NCI-H524 treated with DMSO at 0.1 percent for 48 hours (cell line): ENCODE measurements at regions not wholly inside any gene's neighbourhood (a gene's known extent, or its start where the extent isn't known, plus 50 kb on each side); places are given as distances from the start of the nearest gene placed in this dataset.
"Not testable (repeated sequence)": the region's sequence is repeated elsewhere in the genome, so short reads cannot be mapped to it uniquely, and the experiment has no call there.

ENCODE experiments used
- DNase-seq: peaks from one replicate; lab custom pipeline; 2025; lab: John Stamatoyannopoulos, UW

DNA sequence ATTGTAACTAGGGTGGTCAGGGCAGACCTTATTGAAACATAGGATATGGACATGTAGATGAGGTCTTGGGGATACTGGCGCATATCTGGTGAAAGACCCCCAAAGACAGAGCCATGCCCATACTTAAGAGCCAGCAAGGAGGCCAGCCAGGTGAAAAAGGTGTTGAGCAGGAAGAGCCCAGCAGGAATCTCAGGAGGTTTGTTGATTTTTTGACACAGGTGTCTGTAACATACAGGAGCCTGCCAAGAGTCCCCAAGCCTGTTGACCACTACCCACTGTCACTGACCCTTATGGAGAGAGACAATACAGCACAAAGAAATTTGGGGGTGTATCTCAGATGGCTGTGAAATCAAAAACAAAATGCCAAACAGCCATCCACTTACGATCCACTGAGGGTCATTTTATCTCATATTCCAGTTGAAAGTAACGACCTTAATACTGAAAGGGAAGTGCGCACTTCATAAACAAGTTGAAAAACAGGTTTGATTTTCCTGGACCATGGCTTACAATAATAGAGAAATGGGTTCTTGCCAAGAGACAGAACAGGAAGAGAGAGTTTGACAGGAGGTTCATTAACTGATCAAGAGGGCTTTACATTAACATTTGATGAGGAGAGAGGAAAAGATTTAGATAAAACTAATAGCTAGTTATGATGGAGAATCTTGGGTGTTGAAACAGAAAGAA lies 163.6 kb downstream of the GLUL start:
- no peak for DNase-seq

DNA sequence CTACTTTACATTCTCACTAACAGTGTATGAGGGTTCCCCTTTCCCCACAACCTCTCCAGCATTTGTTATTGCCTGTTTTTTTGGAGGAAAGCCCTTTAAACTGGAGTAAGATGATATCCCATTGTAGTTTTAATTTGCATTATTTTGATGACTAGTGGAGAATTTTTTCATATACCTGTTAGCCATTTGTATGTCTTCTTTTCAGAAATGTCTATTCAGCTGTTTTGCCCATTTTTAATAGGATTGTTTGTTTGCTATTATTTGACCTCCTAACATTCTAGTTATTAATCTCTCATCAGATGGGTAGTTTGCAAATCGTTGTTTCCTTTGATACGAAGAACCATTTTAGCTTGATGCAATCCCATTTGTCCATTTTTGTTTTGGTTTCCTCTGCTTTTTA lies 165.0 kb downstream of the GLUL start:
- no peak for DNase-seq

GRCh38 chr1:182225755-182226154 lies 164.2 kb upstream of the ZNF648 start:
- DNase-seq: not testable (repeated sequence)

- not testable (repeated sequence) for DNase-seq
These were observed 160.5 kb upstream of the ZNF648 start for GRCh38 chr1:182221990-182222389.

GRCh38 chr1:182221367-182221766 lies 159.9 kb upstream of the ZNF648 start:
- not testable (repeated sequence) for DNase-seq

GRCh38 chr1:182217967-182218366 lies 156.5 kb upstream of the ZNF648 start:
- no peak for DNase-seq

DNA sequence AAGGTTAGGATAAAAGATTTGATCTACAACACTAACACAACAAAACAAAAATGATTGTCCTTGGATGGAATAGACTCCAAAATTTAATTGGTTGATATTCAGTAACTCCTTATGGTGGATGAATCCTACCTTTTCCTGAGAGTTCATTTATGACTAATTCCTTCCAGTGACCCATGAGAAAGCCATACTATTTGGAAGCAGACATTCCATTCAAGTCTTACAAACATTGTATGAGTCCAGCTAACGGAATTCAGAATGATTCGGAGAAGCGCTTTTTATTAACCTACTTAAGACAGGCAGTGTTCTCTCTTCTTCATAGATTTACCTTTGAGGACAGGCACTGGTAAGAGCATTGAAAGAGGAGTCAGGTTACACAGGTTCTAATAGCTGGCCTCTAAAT lies 155.6 kb upstream of the ZNF648 start:
- DNase-seq: no peak

DNA sequence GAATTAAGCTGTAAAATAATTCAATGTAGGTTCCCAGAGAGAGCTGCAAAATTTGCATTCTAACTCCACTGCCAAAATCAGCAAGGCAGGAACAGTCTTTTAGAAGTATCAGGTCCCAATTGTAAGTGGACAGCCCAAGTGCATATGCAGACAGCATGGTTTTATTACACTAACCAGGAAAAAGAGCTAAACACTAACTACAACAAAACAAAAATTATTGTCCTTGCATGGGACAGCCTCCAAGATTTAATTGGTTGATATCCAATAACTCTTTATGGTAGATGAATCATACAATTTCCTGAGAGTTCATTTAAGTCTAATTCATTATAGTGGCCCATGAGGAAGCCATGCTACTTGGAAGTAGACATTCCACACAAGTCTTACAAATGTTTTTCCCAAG lies 154.3 kb upstream of the ZNF648 start:
- DNase-seq: no peak

- DNase-seq: no peak
These were observed 151.7 kb upstream of the ZNF648 start for GRCh38 chr1:182213163-182213562.

DNA sequence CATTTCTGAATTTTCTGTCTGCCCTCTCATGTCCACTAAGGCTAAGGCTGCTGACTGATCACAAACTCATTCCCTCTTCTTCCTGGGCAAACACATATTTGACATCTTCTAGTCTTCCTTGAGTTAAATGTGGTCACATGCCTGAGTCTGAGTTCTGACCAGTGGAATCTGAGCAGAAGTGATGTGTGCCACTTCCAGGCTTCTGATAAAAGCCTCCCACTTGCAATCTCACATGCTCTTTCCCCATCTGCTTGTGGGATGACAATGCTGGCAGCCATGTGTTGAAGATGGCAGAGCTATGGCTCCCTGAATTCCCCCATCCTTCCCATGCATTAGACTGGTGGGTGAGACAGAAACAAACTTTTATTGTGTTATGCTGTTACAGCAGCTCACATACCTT lies 149.9 kb upstream of the ZNF648 start:
- no peak for DNase-seq

- no peak for DNase-seq
These were observed 148.9 kb upstream of the ZNF648 start for GRCh38 chr1:182210417-182210816.

DNA sequence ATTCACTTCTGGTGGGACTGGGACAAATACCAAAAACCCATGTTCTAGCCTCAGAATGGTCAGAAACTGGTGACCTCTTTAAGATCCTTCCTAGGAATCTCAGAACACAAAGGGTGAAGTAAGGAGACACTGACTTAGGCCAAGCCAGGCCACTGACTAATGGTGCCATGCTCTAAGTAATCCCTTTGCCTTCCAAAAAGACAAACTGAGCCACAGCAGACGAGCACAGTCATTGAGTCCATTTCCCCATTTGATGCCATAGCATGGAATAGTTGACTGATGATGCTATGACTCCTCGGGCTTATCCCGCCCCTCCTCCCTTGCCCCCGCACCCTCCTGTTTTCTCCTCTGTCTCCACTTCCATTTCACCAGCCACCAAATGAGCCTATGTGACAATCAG lies 145.8 kb upstream of the ZNF648 start:
- DNase-seq: no peak

DNA sequence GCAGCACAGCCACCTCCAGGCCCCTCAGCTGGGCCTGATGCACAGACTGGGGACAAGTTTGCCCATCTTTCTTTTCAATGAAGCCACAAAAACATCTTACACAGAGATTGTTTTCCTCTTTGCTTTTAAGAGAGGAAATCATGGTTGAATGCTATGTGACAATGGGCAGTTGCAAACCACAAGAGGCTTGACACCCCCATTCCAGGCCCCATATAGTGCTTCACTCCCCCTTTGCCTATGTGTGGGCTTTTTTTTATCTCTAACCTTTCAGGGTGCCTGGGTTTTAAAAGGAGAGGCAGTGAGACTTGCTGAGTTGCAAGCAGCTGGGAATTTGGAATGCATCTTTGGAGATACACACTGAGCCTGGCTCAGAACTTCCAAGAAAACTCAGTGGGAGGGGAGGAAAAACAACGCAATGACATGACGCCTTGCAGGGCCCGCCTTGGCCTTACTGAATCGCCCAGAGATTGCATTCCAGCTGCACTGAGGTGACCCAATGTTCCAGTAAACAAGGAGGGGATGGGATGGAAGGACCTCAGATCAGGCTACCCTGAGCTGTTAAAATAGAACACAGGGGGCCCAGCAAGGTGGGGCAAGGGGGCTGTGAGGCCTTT lies 145.2 kb upstream of the ZNF648 start:
- DNase-seq: no peak

DNA sequence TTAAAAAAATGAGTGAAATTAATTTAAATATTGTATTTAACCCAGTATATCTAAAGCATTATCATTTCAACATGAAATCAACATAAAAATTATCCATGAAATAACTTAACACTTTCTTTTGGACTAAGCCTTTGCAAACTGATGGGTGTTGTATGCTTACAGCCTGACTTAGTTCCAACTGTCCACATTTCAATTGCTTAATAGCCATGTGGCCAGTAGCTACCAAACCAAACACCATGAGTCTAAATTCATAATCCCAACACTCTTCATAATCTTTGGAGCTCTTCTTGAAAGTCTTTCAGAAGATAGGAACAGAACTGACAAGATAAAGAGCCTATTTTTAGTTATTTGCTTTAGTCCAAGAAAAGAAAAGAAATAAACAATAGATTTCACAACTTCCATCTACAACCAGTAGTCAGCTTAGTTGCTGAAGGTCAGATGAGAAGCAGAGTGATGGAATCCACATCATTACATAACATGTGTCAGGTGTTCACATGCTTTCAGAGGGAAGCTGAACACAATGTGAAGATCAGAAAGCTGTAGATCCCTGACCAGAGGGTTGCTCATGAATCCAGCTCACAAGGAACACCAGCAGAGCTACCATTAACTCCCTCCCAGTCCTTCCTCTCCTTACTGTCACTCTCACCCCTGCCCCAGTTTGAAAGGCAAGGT lies 144.0 kb upstream of the ZNF648 start:
- no peak for DNase-seq

- no peak for DNase-seq
These were observed 141.8 kb upstream of the ZNF648 start for GRCh38 chr1:182203191-182203875.

DNA sequence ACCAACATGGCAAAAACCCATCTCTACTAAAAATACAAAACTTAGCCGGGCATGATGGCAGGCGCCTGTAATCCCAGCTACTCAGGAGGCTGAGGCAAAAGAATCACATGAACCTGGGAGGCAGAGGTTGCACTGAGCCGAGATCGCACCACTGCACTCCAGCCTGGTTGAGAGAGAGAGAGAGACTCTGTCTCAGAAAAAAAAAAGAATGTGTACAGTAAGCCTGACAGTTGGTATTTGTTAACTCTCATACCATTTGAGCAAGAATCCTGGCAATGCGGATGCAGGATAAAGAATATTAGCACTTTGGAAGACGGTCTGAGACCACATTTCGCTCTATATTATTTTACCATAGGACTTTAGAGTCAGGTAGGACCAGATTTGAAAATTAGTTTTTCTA lies 140.0 kb upstream of the ZNF648 start:
- not testable (repeated sequence) for DNase-seq

- no peak for DNase-seq
These were observed 138.7 kb upstream of the ZNF648 start for GRCh38 chr1:182200025-182200812.

GRCh38 chr1:182198006-182198605 lies 136.6 kb upstream of the ZNF648 start:
- no peak for DNase-seq

DNA sequence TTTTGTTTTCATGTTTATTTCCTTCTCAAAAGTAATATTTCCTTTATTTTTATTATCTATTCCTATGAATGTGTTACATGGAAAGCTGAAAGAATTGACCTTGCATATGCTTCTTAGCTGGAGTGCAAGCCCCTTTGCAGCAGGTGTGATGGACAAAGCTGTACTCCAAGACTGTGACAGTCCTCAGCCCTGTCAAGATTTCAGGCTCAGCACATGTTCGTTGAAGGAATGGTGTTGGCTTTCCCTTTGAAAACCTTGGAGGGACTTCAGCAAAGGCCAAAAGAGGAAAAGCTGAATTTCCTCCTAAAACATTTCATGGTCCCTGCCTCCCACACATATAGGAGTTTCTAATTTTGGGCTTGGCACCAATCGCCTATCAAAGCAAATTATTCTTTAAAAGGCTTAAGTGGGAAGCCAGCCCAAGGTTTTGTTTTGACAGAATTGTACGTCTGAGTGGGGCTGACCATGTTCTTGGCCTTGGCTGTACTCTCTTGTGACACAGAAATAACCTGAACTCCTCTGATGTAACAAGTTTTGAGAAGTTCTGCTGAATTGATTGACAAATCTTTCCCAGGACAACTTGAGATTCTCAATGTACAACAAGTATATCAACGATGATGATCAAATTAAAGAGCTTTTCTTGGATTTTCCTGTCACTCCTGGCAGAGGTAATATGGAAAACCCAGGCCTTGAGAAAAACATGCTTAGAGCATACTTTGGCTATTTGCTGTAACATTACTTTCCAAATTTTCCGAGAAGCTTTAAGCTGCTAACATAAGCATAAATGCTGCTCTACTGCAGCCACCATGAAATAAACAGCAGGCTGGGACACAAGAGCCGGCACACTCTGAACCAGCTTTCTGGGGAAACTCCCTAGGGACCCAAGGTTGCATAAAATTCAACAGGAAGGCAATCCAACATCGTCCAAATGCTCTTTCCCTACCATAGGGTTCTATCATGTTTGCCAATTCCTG lies 135.7 kb upstream of the ZNF648 start:
- DNase-seq: no peak

DNA sequence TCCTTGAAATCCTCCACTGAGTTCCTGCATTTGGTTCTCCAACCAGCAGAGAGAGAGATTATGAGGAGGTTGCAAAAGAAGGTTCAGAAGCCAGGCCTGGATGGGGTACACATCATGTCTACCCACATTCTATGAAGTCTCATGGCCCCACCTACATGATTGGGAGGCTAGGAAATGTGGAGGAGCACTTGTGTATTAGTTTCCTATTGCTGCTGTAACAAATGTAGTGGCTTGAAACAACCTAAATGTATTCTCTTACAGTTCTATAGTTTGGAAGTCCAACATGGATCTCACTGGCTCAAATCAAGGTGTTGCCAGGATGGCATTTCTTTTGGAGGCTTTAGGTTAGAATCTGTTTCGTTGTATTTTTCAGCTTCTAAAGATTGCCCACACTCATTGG lies 134.2 kb upstream of the ZNF648 start:
- DNase-seq: no peak
